DND-41 (cell line): ENCODE measurements at regions not wholly inside any gene's neighbourhood (a gene's known extent, or its start where the extent isn't known, plus 50 kb on each side); places are given as distances from the start of the nearest gene placed in this dataset.

Source experiments
- ATAC-seq: fragments of 200-7000 bp; cut with Tn5 transposase; 3 replicates; pipeline ENCODE4 v1.9.1; 2021; ENCODE audit warnings: low read depth; ENCODE audit not compliant: insufficient read depth
- DNase-seq: peaks from one replicate; pipeline ENCODE4 v3.0.0-alpha.2; 2020
- H2AFZ ChIP-seq: 2 replicates; pipeline ENCODE4 v1.6.0; 2012; ENCODE audit warnings: low read depth, low read length
- H3K27ac ChIP-seq: 2 replicates; pipeline ENCODE4 v1.5.1; 2012; ENCODE audit warnings: low read length, inconsistent platforms
- H3K27me3 ChIP-seq: fragments of 200-600 bp; sonication (generic); 2 replicates; pipeline ENCODE4 v1.6.0; 2012; ENCODE audit warnings: low read length, mild to moderate bottlenecking, inconsistent platforms; ENCODE audit not compliant: insufficient read depth, poor library complexity
- H3K36me3 ChIP-seq: 2 replicates; pipeline ENCODE4 v1.5.1; 2012; ENCODE audit warnings: low read length, inconsistent platforms; ENCODE audit not compliant: insufficient read depth
- H3K4me1 ChIP-seq: 2 replicates; pipeline ENCODE4 v1.5.1; 2012; ENCODE audit warnings: mild to moderate bottlenecking, low read length; ENCODE audit not compliant: insufficient read depth
- H3K4me2 ChIP-seq: 2 replicates; pipeline ENCODE4 v1.6.0; 2012; ENCODE audit warnings: mild to moderate bottlenecking, moderate library complexity, low read length, inconsistent platforms; ENCODE audit not compliant: insufficient read depth
- H3K4me3 ChIP-seq, 2 experiments: fragments of 200-600 bp in 1 of 2; shearing (Covaris generic) in 1 of 2; 2 replicates each; pipeline ENCODE4 v1.5.1; 2012 to 2016; ENCODE audit warnings: inconsistent platforms in 2 of 2, low read length in 2 of 2, mild to moderate bottlenecking in 2 of 2, low read depth in 1 of 2, moderate library complexity in 1 of 2
- H3K79me2 ChIP-seq: 2 replicates; pipeline ENCODE4 v1.6.0; 2012; ENCODE audit warnings: low read length, inconsistent platforms; ENCODE audit not compliant: insufficient read depth
- H3K9ac ChIP-seq: 2 replicates; pipeline ENCODE4 v1.6.0; 2012; ENCODE audit warnings: low read depth, mild to moderate bottlenecking, inconsistent platforms, low read length, moderate library complexity
- H3K9me3 ChIP-seq: 2 replicates; pipeline ENCODE4 v1.5.1; 2012; ENCODE audit warnings: low read length, moderate library complexity, mild to moderate bottlenecking, inconsistent platforms; ENCODE audit not compliant: insufficient read depth, severe bottlenecking
- H4K20me1 ChIP-seq: 2 replicates; pipeline ENCODE4 v1.6.0; 2012; ENCODE audit warnings: low read length; ENCODE audit not compliant: insufficient read depth
- EZH2 ChIP-seq: IDR thresholded peaks from 3 replicates; pipeline ENCODE4 v1.6.1; 2012; ENCODE audit warnings: borderline replicate concordance, low read depth, mild to moderate bottlenecking, moderate library complexity, low read length, inconsistent platforms; ENCODE audit not compliant: severe bottlenecking
- TF ChIP-seq, protein P1 (sequence below): IDR thresholded peaks from 2 replicates; pipeline ENCODE4 v1.5.1; 2012; ENCODE audit warnings: borderline replicate concordance, low read length, moderate library complexity, mild to moderate bottlenecking; ENCODE audit not compliant: poor library complexity, severe bottlenecking; ENCODE audit errors: extremely low read depth

DNA sequence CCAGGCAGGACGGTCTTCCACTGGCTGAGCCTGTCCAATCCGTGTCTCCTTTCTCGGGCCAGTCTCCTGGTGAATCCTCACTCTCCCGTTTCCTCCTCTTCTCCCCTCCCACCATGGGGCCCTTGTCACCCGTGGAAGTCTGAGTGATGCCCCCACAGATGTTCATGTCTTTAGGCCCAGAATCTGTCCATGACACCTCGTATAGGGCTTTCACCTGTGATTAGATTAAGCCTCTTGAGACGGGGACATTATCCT, 193.5 kb downstream of the ZFP36L2 start:
- no peak for ATAC-seq
- H3K9ac ChIP-seq: no peak overlapping the region
- no peak overlapping the region for H3K4me3 ChIP-seq
- H3K27ac ChIP-seq: peak overlapping the region; percentile 61
- no peaks in the 10 kb centered on the region for H3K79me2 ChIP-seq
- no peaks in the 10 kb centered on the region for H3K9me3 ChIP-seq
- H3K4me1 ChIP-seq: peaks cover 25% of the 10 kb centered on the region
- no peaks in the 10 kb centered on the region for H4K20me1 ChIP-seq
- H3K27me3 ChIP-seq: no peaks in the 10 kb centered on the region
- H2AFZ ChIP-seq: 0 out of 2 replicates have a peak overlapping the region, but pooled peaks have one; percentile 1
- DNase-seq: no peak
- H3K36me3 ChIP-seq: no peaks in the 10 kb centered on the region
- TF ChIP-seq, protein P1, sequence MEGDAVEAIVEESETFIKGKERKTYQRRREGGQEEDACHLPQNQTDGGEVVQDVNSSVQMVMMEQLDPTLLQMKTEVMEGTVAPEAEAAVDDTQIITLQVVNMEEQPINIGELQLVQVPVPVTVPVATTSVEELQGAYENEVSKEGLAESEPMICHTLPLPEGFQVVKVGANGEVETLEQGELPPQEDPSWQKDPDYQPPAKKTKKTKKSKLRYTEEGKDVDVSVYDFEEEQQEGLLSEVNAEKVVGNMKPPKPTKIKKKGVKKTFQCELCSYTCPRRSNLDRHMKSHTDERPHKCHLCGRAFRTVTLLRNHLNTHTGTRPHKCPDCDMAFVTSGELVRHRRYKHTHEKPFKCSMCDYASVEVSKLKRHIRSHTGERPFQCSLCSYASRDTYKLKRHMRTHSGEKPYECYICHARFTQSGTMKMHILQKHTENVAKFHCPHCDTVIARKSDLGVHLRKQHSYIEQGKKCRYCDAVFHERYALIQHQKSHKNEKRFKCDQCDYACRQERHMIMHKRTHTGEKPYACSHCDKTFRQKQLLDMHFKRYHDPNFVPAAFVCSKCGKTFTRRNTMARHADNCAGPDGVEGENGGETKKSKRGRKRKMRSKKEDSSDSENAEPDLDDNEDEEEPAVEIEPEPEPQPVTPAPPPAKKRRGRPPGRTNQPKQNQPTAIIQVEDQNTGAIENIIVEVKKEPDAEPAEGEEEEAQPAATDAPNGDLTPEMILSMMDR: no peak
- no peak for TF ChIP-seq EZH2
- no peak overlapping the region for H3K4me2 ChIP-seq

GRCh38 chr2:43032213-43033015, 194.0 kb downstream of the ZFP36L2 start:
- DNase-seq (no peak), ATAC-seq (no peak)
- no peaks in the 10 kb centered on the region for H3K9me3 ChIP-seq
- no peak overlapping the region for H3K4me3 ChIP-seq
- H3K9ac ChIP-seq: no peak overlapping the region
- no peaks in the 10 kb centered on the region for H3K36me3 ChIP-seq
- no peaks in the 10 kb centered on the region for H4K20me1 ChIP-seq
- H3K4me2 ChIP-seq: no peak overlapping the region
- no peaks in the 10 kb centered on the region for H3K27me3 ChIP-seq
- TF ChIP-seq, protein P1: no peak
- no peak for TF ChIP-seq EZH2
- H3K79me2 ChIP-seq: no peaks in the 10 kb centered on the region
- H2AFZ ChIP-seq: 0 out of 2 replicates have a peak overlapping the region, but pooled peaks have one; percentile 1
- peak overlapping the region; percentile 61 for H3K27ac ChIP-seq
- peaks cover 30% of the 10 kb centered on the region for H3K4me1 ChIP-seq

GRCh38 chr2:43031471-43032212, 194.8 kb downstream of the ZFP36L2 start:
- Histone ChIP-seq H3K4me1 (peaks cover 38% of the 10 kb centered on the region), H3K4me3 (no peak overlapping the region), H2AFZ (no peak overlapping the region)

More at GRCh38 chr2:43031471-43032212, 194.8 kb downstream of the ZFP36L2 start:
- TF ChIP-seq EZH2: no peak
- TF ChIP-seq, protein P1: no peak
- no peak for ATAC-seq
- Histone ChIP-seq H3K9me3 (no peaks in the 10 kb centered on the region), H3K9ac (no peak overlapping the region), H3K79me2 (no peaks in the 10 kb centered on the region), H3K27me3 (no peaks in the 10 kb centered on the region), H3K36me3 (no peaks in the 10 kb centered on the region), H3K4me2 (no peak overlapping the region), H3K27ac (peak overlapping the region; percentile 61), H4K20me1 (no peaks in the 10 kb centered on the region)
- no peak for DNase-seq
